ENCODE measurements at regions not wholly inside any gene's neighbourhood (a gene's known extent, or its start where the extent isn't known, plus 50 kb on each side); places are given as distances from the start of the nearest gene placed in this dataset.

GRCh38 chr15:31262143-31262530 lies 64.5 kb upstream of the KLF13 start:
- TF ChIP-seq SIN3A (IDR thresholded peaks at IDR 0.05; ENCODE audit: low read depth, low read length): no peak
- TF ChIP-seq SP1 (IDR thresholded peaks at IDR 0.05; ENCODE audit: low read depth, low read length): no peak
- TF ChIP-seq CREM (IDR thresholded peaks at IDR 0.05; ENCODE audit: low read depth): no peak
- TF ChIP-seq MAX (IDR thresholded peaks at IDR 0.05; ENCODE audit: low read depth, low read length): no peak
- no peak for TF ChIP-seq CTCF (IDR thresholded peaks at IDR 0.05 in 2 of 3, conservative IDR thresholded peaks at IDR 0.05 in 1 of 3; ENCODE audit: control insufficient read depth in 2 of 3, extremely low read depth in 1 of 3, insufficient read depth in 1 of 3, low read depth in 3 of 3, low read length in 3 of 3)
- no peak for TF ChIP-seq RAD51 (IDR thresholded peaks at IDR 0.05)
